Right forelimb (tissue), 1 donor: ENCODE measurements at regions not wholly inside any gene's neighbourhood (a gene's known extent, or its start where the extent isn't known, plus 50 kb on each side); places are given as distances from the start of the nearest gene placed in this dataset.

ENCODE experiments used
- DNase-seq: peaks from one replicate; pipeline ENCODE4 v3.0.0-alpha.2; 2018

GRCh38 chr1:63042278-63042677, 258.3 kb downstream of the ATG4C start:
- DNase-seq, result no peak

- DNase-seq, result no peak
Measured at GRCh38 chr1:63046539-63046938, 262.6 kb downstream of the ATG4C start.

- DNase-seq, result no peak
Measured at GRCh38 chr1:63049135-63049534, 265.2 kb downstream of the ATG4C start.

DNA sequence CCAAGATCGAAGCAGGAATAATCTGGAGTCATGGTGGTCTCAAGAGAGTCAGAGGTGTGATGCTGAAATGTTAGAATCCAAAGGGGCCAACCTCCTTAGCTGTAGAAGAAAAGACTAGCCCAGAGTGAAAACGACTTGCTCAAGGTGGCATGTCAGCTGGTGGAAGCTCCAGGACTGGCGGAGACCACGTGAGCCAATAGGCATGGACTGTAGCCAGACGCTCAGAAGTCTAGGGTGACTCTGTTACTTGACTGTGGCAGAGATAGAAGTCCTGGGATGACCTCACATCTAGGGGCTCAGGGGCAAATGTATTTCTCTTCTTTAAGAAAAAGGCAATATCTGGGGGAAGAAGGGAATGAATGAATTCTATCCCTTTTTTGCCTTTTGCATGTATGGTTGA, 267.4 kb downstream of the ATG4C start:
- DNase-seq, result no peak

DNA sequence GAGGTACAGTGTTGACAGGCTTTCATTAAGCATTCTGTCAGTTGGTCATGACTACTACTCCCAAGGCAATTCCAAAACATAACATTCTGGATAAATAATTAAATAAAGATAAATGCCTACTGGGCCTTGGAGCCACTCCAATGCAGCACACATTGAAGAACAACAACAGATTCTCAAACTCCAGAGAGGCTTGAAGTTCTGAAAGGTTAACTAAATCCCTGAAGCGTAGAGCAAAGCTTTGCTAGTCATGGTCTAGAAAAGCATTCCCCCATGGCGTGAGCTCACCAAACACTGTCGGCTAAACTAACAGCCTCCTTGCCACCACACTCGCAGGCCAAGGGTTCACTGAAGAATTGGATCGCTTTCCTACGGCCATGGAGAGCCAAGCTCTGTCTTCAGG, 268.0 kb downstream of the ATG4C start:
- no peak for DNase-seq

DNA sequence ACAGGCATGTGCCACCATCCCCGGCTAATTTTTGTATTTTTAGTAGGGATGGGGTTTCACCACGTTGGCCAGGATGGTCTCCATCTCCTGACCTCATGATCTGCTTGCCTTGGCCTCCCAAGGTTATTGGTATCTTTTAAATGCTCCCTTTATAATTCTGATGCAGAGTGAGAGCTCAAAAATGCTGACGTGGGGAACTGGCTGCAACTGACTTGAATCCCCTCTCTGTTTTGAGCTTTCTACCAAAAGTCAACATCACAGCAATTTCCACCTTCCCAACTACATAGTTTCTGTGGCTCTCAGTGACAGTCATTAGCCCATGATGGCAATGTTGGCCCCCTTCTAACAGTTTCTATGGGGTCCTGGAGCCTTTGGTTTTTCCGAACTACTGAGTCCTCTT, 268.2 kb upstream of the FOXD3 start:
- DNase-seq, result no peak

GRCh38 chr1:63063367-63063766, 259.0 kb upstream of the FOXD3 start:
- DNase-seq, result no peak

GRCh38 chr1:63064135-63064534, 258.2 kb upstream of the FOXD3 start:
- no peak for DNase-seq

GRCh38 chr1:63068626-63069025, 253.7 kb upstream of the FOXD3 start:
- DNase-seq, result no peak

- DNase-seq, result no peak
Measured at GRCh38 chr1:63069214-63069613, 253.2 kb upstream of the FOXD3 start.

- no peak for DNase-seq
Measured at GRCh38 chr1:63073309-63074306, 248.8 kb upstream of the FOXD3 start.

DNA sequence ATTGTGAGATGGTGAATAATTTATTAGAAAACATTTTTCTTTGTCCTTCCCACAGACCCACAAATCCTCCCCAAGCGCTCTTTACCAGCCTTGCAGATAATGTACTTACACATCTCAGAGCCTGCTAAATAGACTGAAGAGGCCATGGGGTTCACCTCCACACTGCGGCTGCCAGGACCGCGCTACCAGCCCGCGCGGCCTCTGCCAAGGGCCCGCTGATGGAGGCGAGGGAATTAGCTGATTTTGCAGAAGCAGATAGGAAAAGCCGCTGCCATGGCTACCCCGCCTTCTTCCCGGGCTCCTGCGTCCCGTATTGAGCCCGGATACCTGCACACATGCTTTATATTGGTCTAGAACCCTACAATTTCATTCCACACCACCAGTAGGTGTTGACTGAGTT, 248.0 kb upstream of the FOXD3 start:
- DNase-seq, result no peak

DNA sequence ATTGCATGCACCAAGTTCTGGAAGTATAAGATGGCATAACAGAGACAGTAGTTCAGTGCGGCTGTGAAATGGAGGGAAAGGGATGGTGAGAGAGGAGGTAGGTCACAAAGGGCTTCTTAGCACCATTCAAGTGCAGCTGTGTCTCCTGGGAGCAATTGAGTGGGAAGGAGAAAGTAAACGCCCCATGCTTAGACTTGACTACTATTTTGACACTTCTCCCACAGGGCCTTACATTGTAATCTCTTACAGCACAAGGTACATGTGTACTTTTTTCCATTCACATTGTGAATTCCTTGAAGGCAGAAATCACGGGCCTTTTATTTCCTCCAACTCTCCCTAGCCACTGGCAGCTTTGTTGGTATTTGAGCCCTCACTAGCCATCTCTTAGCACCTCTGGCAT, 239.6 kb upstream of the FOXD3 start:
- DNase-seq, result no peak

DNA sequence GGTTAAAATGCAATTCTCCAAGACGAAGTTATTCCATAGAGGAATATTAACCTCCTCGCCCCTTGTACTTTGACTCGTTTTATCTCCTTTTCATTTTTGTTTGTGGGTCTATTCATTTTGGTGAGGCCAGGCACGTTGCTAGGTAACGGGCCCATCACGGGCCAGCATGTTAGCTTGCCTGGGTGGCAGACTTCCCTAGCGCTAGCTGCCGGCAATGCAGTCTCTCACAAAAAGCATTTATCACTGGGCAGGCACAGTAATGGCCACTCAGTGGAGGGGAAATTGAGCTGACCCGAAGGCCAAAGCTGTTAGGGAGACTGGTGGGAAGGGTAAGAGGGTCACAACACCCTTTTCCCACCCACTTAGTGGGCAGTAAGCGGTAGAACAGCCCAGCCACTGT, 234.4 kb upstream of the FOXD3 start:
- no peak for DNase-seq

- DNase-seq, result no peak
Measured at GRCh38 chr1:63099188-63099587, 223.2 kb upstream of the FOXD3 start.

- no peak for DNase-seq
Measured at GRCh38 chr1:63101336-63101735, 221.0 kb upstream of the FOXD3 start.

- no peak for DNase-seq
Measured at GRCh38 chr1:63103682-63104081, 218.7 kb upstream of the FOXD3 start.

GRCh38 chr1:63107066-63107465, 215.3 kb upstream of the FOXD3 start:
- DNase-seq, result no peak

DNA sequence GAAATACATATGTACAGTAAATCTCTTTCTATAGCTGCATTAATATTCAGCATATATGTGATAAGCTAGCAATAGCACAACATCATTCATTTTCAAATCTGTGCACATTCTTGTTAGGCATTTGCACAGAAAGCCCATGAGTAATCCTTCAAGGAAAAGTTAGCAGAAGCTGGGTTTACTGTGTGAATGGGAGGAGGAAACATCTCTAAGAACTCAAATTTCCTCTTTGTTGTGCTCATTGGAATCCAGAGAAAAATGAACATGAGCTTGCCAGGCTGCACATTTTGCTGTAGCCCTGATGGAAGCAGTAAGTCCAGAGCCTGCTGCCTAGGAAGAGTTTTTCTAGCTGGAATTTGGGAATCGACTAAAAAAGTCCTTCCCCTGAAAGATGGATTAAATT, 214.2 kb upstream of the FOXD3 start:
- DNase-seq, result no peak

- no peak for DNase-seq
Measured at GRCh38 chr1:63112155-63112900, 210.0 kb upstream of the FOXD3 start.

GRCh38 chr1:63115527-63115926, 206.8 kb upstream of the FOXD3 start:
- no peak for DNase-seq

- DNase-seq, result no peak
Measured at GRCh38 chr1:63116016-63116415, 206.4 kb upstream of the FOXD3 start.

DNA sequence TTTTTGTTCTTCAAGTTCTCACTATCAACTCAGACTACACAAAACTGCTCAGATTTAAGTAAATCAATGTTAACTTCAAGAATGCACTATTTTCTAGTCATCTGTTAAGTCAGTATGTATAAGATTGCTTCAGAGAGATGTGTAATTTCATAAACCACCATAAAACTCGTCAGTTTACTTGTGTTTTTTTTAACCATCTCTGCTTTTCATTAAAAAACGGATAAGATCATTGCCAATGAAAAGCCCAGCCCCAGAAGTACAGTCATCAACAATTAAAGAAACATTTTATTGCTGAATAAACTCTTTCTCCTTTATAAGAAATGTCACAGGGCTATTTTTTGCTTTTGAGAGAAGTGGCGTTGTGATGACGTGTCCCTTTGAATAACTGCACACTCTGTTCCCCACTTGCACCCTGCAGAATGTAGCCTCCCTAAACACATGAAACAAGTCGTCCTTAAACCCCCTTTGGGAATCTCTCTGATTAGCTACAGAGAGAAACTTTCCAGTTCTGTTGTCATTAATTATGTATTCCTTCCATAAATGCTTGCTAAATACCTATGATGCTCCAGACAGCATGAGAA, 202.7 kb upstream of the FOXD3 start:
- no peak for DNase-seq

GRCh38 chr1:63122079-63122478, 200.3 kb upstream of the FOXD3 start:
- no peak for DNase-seq
